A673 (cell line): ENCODE measurements at regions not wholly inside any gene's neighbourhood (a gene's known extent, or its start where the extent isn't known, plus 50 kb on each side); places are given as distances from the start of the nearest gene placed in this dataset.

Experiments
- BruUV-seq: library from RNA; stranded (reverse); fragments of 400-500 nt; replicated peaks from 2 replicates; lab custom pipeline; 2021; lab: Mats Ljungman, UMichigan
- CTCF ChIA-PET: fragments of 300-600 bp; sonication (Branson Sonifier 250); formaldehyde crosslinking; loops from one replicate; lab custom pipeline; 2022; ENCODE audit warnings: antibody characterized with exemption; lab: Charles Lee
- POLR2A ChIA-PET: fragments of 300-600 bp; sonication (Branson Sonifier 250); formaldehyde crosslinking; loops from one replicate; lab custom pipeline; 2022; ENCODE audit warnings: antibody characterized with exemption; ENCODE audit not compliant: low non-redundant PET; lab: Charles Lee
- DNase-seq: peaks from one replicate; pipeline ENCODE4 v3.0.0-alpha.2; 2015; ENCODE audit warnings: low spot score
- H3K27ac ChIP-seq: fragments of 200-600 bp; sonication (generic); 2 replicates; pipeline ENCODE4 v1.5.1; 2016; ENCODE audit warnings: mixed run types, low read depth, mild to moderate bottlenecking, mixed read lengths, antibody characterized with exemption, low read length; ENCODE audit not compliant: poor library complexity, severe bottlenecking
- H3K27me3 ChIP-seq: fragments of 200-600 bp; sonication (generic); replicated peaks from 2 replicates; pipeline ENCODE4 v1.6.1; 2017; ENCODE audit warnings: mixed run types, low read depth, mild to moderate bottlenecking, mixed read lengths, antibody characterized with exemption, low read length; ENCODE audit not compliant: insufficient read depth, poor library complexity
- H3K36me3 ChIP-seq: fragments of 200-600 bp; sonication (generic); 2 replicates; pipeline ENCODE4 v1.6.1; 2016; ENCODE audit warnings: mixed run types, mild to moderate bottlenecking, mixed read lengths, antibody characterized with exemption, low read length; ENCODE audit not compliant: insufficient read depth, poor library complexity, severe bottlenecking
- H3K4me1 ChIP-seq: fragments of 200-600 bp; sonication (generic); 2 replicates; pipeline ENCODE4 v1.6.1; 2017; ENCODE audit warnings: mixed run types, mild to moderate bottlenecking, mixed read lengths, antibody characterized with exemption, low read length; ENCODE audit not compliant: insufficient read depth, poor library complexity, severe bottlenecking
- H3K4me3 ChIP-seq: fragments of 200-600 bp; sonication (generic); 2 replicates; pipeline ENCODE4 v1.5.1; 2016; ENCODE audit warnings: low read depth, mixed run types, mild to moderate bottlenecking, mixed read lengths, low read length; ENCODE audit not compliant: poor library complexity, severe bottlenecking
- H3K9me3 ChIP-seq: fragments of 200-600 bp; sonication (generic); 2 replicates; pipeline ENCODE4 v1.6.1; 2016; ENCODE audit warnings: mixed run types, low read depth, mild to moderate bottlenecking, mixed read lengths, antibody characterized with exemption, low read length; ENCODE audit not compliant: poor library complexity, severe bottlenecking
- EZH2 ChIP-seq: fragments of 200-600 bp; sonication (generic); IDR thresholded peaks from 2 replicates; pipeline ENCODE4 v1.6.1; 2017; ENCODE audit warnings: borderline replicate concordance, low read depth, mild to moderate bottlenecking, mixed read lengths, antibody characterized with exemption, low read length; ENCODE audit not compliant: poor library complexity, severe bottlenecking
- intact Hi-C: fragments of 100-400 bp; cut with micrococcal nuclease; formaldehyde crosslinking; loops from one replicate; pipeline ENCODE4 v1.10.0; 2022; ENCODE audit not compliant: unreplicated experiment
- TF ChIP-seq, protein P1 (sequence below): fragments of 300-800, 200-600 bp; sonication (generic); conservative IDR thresholded peaks from 2 replicates; pipeline ENCODE4 v1.5.1; 2017; ENCODE audit warnings: low read depth, mild to moderate bottlenecking, antibody characterized with exemption, low read length, moderate library complexity, mixed read lengths

GRCh38 chr11:110859998-110860397, 147.8 kb upstream of the ARHGAP20 start:
- DNase-seq = no peak
- Histone ChIP-seq H3K9me3 (no peaks in the 10 kb centered on the region), H3K27ac (no peak overlapping the region), H3K27me3 (no peaks in the 10 kb centered on the region), H3K4me3 (no peak overlapping the region), H3K36me3 (no peaks in the 10 kb centered on the region), H3K4me1 (peaks cover 11% of the 10 kb centered on the region)
- BruUV-seq = no TSS peak
- CTCF ChIA-PET = no interaction called here
- POLR2A ChIA-PET = no interaction called here
- TF ChIP-seq, protein P1, sequence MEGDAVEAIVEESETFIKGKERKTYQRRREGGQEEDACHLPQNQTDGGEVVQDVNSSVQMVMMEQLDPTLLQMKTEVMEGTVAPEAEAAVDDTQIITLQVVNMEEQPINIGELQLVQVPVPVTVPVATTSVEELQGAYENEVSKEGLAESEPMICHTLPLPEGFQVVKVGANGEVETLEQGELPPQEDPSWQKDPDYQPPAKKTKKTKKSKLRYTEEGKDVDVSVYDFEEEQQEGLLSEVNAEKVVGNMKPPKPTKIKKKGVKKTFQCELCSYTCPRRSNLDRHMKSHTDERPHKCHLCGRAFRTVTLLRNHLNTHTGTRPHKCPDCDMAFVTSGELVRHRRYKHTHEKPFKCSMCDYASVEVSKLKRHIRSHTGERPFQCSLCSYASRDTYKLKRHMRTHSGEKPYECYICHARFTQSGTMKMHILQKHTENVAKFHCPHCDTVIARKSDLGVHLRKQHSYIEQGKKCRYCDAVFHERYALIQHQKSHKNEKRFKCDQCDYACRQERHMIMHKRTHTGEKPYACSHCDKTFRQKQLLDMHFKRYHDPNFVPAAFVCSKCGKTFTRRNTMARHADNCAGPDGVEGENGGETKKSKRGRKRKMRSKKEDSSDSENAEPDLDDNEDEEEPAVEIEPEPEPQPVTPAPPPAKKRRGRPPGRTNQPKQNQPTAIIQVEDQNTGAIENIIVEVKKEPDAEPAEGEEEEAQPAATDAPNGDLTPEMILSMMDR = no peak
- no peak for TF ChIP-seq EZH2
- intact Hi-C loops = no loop called here

- H3K9me3 ChIP-seq = no peaks in the 10 kb centered on the region
- no peak for TF ChIP-seq EZH2
- TF ChIP-seq, protein P1 = no peak
- H3K27ac ChIP-seq = no peak overlapping the region
- peaks cover 17% of the 10 kb centered on the region for H3K4me1 ChIP-seq
- ChIA-PET POLR2A (no interaction called here), CTCF (no interaction called here)
- no TSS peak for BruUV-seq
- DNase-seq = no peak
- H3K4me3 ChIP-seq = no peak overlapping the region
- intact Hi-C loops = no loop called here
- no peaks in the 10 kb centered on the region for H3K27me3 ChIP-seq
- H3K36me3 ChIP-seq = no peaks in the 10 kb centered on the region
Measured at GRCh38 chr11:110859240-110859840, 147.1 kb upstream of the ARHGAP20 start.

- H3K27me3 ChIP-seq = no peaks in the 10 kb centered on the region
- H3K27ac ChIP-seq = no peak overlapping the region
- no peaks in the 10 kb centered on the region for H3K9me3 ChIP-seq
- no peak overlapping the region for H3K4me3 ChIP-seq
- intact Hi-C loops = no loop called here
- no peak for TF ChIP-seq EZH2
- TF ChIP-seq, protein P1 = no peak
- H3K36me3 ChIP-seq = no peaks in the 10 kb centered on the region
- BruUV-seq = no TSS peak
- H3K4me1 ChIP-seq = peaks cover 25% of the 10 kb centered on the region
- POLR2A ChIA-PET = no interaction called here
- CTCF ChIA-PET = no interaction called here
- no peak for DNase-seq
Measured at GRCh38 chr11:110858547-110858921, 146.3 kb upstream of the ARHGAP20 start.
